ENCODE measurements at regions not wholly inside any gene's neighbourhood (a gene's known extent, or its start where the extent isn't known, plus 50 kb on each side); places are given as distances from the start of the nearest gene placed in this dataset.

DNA sequence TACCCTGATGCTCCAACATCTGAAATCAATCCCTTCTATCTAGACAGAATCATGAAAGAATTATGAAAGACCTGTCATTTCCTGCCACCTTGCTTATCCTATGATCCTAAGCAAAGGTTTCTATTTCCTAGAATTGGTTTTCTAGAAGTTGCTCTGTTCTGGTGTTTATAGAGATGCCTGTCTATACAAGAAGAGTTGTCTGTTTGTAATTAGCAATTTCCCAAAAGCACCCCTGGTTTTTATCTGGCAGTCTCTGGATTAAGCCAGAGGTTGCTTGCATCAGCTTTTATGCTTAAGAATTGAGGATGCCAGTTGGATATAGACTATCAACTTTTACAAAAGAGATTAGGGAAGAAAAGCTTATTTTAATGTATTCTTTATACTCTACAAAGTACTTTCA is 133.0 kb upstream of the EFNA5 start:
- TF ChIP-seq, protein P1, sequence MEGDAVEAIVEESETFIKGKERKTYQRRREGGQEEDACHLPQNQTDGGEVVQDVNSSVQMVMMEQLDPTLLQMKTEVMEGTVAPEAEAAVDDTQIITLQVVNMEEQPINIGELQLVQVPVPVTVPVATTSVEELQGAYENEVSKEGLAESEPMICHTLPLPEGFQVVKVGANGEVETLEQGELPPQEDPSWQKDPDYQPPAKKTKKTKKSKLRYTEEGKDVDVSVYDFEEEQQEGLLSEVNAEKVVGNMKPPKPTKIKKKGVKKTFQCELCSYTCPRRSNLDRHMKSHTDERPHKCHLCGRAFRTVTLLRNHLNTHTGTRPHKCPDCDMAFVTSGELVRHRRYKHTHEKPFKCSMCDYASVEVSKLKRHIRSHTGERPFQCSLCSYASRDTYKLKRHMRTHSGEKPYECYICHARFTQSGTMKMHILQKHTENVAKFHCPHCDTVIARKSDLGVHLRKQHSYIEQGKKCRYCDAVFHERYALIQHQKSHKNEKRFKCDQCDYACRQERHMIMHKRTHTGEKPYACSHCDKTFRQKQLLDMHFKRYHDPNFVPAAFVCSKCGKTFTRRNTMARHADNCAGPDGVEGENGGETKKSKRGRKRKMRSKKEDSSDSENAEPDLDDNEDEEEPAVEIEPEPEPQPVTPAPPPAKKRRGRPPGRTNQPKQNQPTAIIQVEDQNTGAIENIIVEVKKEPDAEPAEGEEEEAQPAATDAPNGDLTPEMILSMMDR (IDR thresholded peaks at IDR 0.05; ENCODE audit: poor library complexity), result no peak
- no peak for TF ChIP-seq EZH2 (IDR thresholded peaks at IDR 0.05; ENCODE audit: borderline replicate concordance)

Data from hepatocyte (in vitro differentiated cells).